ENCODE measurements at regions not wholly inside any gene's neighbourhood (a gene's known extent, or its start where the extent isn't known, plus 50 kb on each side); places are given as distances from the start of the nearest gene placed in this dataset.
"Not testable (repeated sequence)": the region's sequence is repeated elsewhere in the genome, so short reads cannot be mapped to it uniquely, and the experiment has no call there.

DNA sequence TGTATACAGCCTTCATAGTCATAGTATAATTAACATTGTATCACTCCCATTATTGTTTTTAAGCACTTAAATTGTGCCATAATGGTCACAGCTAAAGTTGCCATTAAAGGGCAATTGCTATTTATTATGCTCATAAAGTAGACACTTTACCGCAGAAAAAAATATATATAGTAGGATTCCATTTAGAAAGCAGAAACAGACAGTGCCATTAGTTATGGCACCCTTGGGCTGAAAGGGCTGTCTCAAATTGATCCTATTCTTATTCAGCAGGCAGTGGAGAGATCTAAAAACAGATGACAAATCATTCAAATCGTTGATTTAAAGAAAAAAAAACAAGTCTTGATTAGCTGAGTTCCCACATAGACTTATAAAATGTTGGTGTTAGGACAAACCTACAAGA lies 514.2 kb upstream of the ROBO2 start:
- no peak for TF ChIP-seq CTCF (IDR thresholded peaks at IDR 0.05; ENCODE audit: insufficient read depth, low read length)
- DNase-seq (ENCODE audit: low read depth), result no peak
- H3K4me3 ChIP-seq (ENCODE audit: low read depth, low read length), result no peak overlapping the region

DNA sequence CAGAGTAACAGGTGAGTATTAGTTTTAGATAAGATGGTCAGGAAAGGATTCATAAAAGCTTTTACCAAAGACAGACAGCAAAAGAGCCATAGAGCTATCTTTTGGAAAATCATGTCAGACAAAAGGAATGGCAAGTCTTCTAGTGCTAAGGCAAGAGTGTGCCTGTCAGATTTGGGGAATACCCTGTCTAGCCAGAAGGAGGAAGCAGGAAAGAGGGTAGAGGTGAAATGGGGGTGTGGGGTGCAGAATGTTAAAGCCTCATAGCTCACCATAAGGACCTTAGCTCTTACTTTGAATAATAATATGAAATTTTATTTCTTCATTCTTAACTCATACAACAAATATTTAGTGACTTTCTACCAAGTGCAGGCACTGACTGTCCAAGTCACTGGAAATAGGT lies 512.1 kb upstream of the ROBO2 start:
- no peak overlapping the region for H3K4me3 ChIP-seq (ENCODE audit: low read depth, low read length)
- no peak for DNase-seq (ENCODE audit: low read depth)
- TF ChIP-seq CTCF (IDR thresholded peaks at IDR 0.05; ENCODE audit: insufficient read depth, low read length), result no peak

DNA sequence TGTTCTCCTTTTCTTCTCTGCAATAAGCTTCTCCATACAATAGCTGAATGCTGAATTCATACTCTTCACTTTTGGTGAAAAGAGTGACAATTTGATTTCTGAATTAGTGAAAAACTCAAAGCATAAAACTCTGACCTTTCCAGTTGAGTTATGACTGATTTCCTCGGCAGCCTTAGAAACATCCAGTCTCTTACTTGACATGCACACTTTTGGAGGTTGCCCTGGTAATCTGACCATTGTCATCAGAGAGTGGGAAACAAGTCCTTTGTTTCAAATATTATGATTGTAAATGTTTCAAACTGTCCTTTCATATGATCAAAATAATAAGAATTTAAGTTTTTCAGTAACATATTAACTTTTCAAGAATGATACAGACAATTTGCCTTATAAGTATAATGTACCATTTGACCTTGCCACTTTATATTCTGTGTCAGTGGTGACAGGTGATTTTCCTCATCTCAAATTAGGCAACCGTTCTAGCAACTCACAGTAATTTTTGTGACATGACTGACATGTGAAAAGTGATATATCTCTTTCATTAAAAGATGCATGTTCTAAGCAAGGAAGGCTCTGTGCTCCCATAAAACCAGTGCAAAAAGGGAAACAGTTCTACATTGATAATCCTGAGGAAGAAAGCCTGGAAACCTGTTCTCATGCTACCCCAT lies 507.6 kb upstream of the ROBO2 start:
- no peak overlapping the region for H3K4me3 ChIP-seq (ENCODE audit: low read depth, low read length)
- no peak for DNase-seq (ENCODE audit: low read depth)
- TF ChIP-seq CTCF (IDR thresholded peaks at IDR 0.05; ENCODE audit: insufficient read depth, low read length), result no peak

- H3K4me3 ChIP-seq (ENCODE audit: low read depth, low read length); DNase-seq (ENCODE audit: low read depth): not testable (repeated sequence)
Observed at GRCh38 chr3:76533710-76534109, 506.2 kb upstream of the ROBO2 start.

GRCh38 chr3:76537857-76538256 lies 502.0 kb upstream of the ROBO2 start:
- H3K4me3 ChIP-seq (ENCODE audit: low read depth, low read length); DNase-seq (ENCODE audit: low read depth): not testable (repeated sequence)

DNA sequence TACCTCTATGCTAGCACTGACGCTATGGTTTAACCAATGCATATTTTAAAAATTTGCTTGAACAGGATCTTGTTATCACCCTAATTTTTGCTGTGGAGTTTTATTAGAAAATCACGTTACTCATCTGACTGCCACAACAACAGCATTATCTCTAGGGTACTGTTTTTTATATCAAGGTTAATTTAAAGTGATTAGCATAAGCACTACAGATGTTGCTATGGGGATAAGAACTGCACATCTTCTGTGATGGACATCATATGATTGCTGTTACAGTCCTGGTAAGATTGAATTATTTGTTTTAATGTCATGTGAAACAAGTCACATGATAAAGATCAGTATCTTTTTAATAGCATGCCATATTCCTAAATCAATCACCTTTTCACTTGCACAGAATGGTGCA lies 492.2 kb upstream of the ROBO2 start:
- no peak for TF ChIP-seq CTCF (IDR thresholded peaks at IDR 0.05; ENCODE audit: insufficient read depth, low read length)
- no peak for DNase-seq (ENCODE audit: low read depth)
- H3K4me3 ChIP-seq (ENCODE audit: low read depth, low read length), result no peak overlapping the region

- no peak overlapping the region for H3K4me3 ChIP-seq (ENCODE audit: low read depth, low read length)
- no peak for DNase-seq (ENCODE audit: low read depth)
- no peak for TF ChIP-seq CTCF (IDR thresholded peaks at IDR 0.05; ENCODE audit: insufficient read depth, low read length)
Observed at GRCh38 chr3:76550522-76551201, 489.2 kb upstream of the ROBO2 start.

DNA sequence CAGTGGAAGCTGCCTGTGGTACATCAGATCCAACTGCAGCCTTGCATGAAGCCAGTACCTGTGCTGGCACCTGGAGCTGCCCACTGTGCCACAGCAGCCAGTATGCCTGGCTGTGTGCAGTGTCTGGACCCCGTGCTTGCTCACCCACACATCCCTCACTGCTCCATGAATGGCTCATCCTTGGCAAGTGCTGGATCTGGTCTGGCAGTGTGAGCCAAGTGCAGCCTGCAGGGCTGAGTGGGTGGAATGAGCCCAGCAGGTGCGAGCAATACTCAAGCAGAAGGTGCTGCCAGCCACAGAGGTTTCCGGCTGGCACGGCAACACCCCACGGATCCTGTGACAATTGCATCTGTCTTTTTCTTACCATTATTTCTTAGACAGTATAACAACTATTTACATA lies 488.2 kb upstream of the ROBO2 start:
- DNase-seq (ENCODE audit: low read depth), result no peak
- TF ChIP-seq CTCF (IDR thresholded peaks at IDR 0.05; ENCODE audit: insufficient read depth, low read length), result no peak
- no peak overlapping the region for H3K4me3 ChIP-seq (ENCODE audit: low read depth, low read length)

All from fibroblast of the aortic adventitia (primary cell).